HCT116 (cell line): ENCODE measurements at regions not wholly inside any gene's neighbourhood (a gene's known extent, or its start where the extent isn't known, plus 50 kb on each side); places are given as distances from the start of the nearest gene placed in this dataset.

Experiments used
- EZH2 ChIP-seq: fragments of 200-600 bp; sonication (generic); IDR thresholded peaks from 2 replicates; pipeline ENCODE4 v1.6.1; 2017; ENCODE audit warnings: antibody characterized with exemption, mixed run types
- EZH2phosphoT487 ChIP-seq: fragments of 200-600 bp; IDR thresholded peaks from 2 replicates; pipeline ENCODE4 v1.6.1; 2018; ENCODE audit warnings: antibody characterized with exemption, borderline replicate concordance
- JUND ChIP-seq: IDR thresholded peaks from 2 replicates; pipeline ENCODE4 v1.6.1; 2012
- POLR2A ChIP-seq: IDR thresholded peaks from 2 replicates; pipeline ENCODE4 v1.7.0; 2011; ENCODE audit warnings: borderline replicate concordance; ENCODE audit not compliant: insufficient read depth, insufficient read length; ENCODE audit errors: extremely low read depth
- POLR2AphosphoS5 ChIP-seq: IDR thresholded peaks from 2 replicates; pipeline ENCODE4 v1.6.1; 2011; ENCODE audit warnings: mild to moderate bottlenecking, low read depth, low read length, moderate library complexity
- SP1 ChIP-seq: IDR thresholded peaks from 2 replicates; pipeline ENCODE4 v1.6.1; 2012; ENCODE audit warnings: low read depth
- ZNF274 ChIP-seq: fragments of 200-500 bp; sonication (Bioruptor generic); IDR thresholded peaks from 2 replicates; pipeline ENCODE4 v1.6.1; 2014; ENCODE audit warnings: mild to moderate bottlenecking, low read depth, low read length, inconsistent platforms
- TF ChIP-seq, protein P1 (sequence below), 3 experiments: fragments of 200-600 bp in 1 of 3; sonication (generic) in 1 of 3; IDR thresholded peaks in 2 of 3; conservative IDR thresholded peaks in 1 of 3; 2 replicates each; pipeline ENCODE4 v1.5.1; 2012 to 2017; ENCODE audit warnings: low read depth in 2 of 3, low read length in 2 of 3, antibody characterized with exemption in 1 of 3, borderline replicate concordance in 1 of 3, control low read depth in 1 of 3, mild to moderate bottlenecking in 1 of 3, mixed read lengths in 1 of 3, mixed run types in 1 of 3, moderate library complexity in 1 of 3; ENCODE audit not compliant: insufficient read depth in 1 of 3
- TF ChIP-seq, protein P2 (sequence below): IDR thresholded peaks from 2 replicates; pipeline ENCODE4 v1.6.1; 2012

DNA sequence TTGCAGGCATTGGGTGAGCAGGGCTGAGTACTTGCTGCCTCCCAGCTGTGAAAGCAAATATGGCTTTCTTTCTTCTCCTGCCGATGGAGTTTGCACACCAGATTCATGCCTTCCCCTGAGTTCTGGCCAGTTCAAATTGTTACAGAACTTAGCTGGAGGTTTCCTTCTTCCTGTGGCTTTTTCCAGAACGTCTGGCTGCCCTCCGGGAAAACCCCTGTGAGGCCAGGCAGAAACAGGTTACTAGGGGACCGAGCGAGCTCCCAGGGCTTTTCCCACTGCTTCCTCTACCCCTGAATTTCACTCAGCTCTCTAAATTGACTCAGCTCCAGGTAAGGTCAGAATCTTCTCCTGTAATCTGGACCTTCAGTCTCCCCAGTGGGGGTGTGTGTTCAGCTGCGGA, 482.4 kb downstream of the C4orf33 start:
- TF ChIP-seq SP1 (no peak), POLR2A (no peak), EZH2phosphoT487 (no peak), EZH2 (no peak), POLR2AphosphoS5 (no peak), ZNF274 (no peak), JUND (no peak)
- TF ChIP-seq, protein P1, sequence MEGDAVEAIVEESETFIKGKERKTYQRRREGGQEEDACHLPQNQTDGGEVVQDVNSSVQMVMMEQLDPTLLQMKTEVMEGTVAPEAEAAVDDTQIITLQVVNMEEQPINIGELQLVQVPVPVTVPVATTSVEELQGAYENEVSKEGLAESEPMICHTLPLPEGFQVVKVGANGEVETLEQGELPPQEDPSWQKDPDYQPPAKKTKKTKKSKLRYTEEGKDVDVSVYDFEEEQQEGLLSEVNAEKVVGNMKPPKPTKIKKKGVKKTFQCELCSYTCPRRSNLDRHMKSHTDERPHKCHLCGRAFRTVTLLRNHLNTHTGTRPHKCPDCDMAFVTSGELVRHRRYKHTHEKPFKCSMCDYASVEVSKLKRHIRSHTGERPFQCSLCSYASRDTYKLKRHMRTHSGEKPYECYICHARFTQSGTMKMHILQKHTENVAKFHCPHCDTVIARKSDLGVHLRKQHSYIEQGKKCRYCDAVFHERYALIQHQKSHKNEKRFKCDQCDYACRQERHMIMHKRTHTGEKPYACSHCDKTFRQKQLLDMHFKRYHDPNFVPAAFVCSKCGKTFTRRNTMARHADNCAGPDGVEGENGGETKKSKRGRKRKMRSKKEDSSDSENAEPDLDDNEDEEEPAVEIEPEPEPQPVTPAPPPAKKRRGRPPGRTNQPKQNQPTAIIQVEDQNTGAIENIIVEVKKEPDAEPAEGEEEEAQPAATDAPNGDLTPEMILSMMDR (IDR thresholded peaks at IDR 0.05 in 2 of 3, conservative IDR thresholded peaks at IDR 0.05 in 1 of 3; ENCODE audit: borderline replicate concordance in 1 of 3, insufficient read depth in 1 of 3, low read depth in 2 of 3, low read length in 2 of 3) = no peak
- TF ChIP-seq, protein P2, sequence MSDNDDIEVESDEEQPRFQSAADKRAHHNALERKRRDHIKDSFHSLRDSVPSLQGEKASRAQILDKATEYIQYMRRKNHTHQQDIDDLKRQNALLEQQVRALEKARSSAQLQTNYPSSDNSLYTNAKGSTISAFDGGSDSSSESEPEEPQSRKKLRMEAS = no peak
